ENCODE measurements at regions not wholly inside any gene's neighbourhood (a gene's known extent, or its start where the extent isn't known, plus 50 kb on each side); places are given as distances from the start of the nearest gene placed in this dataset.

DNA sequence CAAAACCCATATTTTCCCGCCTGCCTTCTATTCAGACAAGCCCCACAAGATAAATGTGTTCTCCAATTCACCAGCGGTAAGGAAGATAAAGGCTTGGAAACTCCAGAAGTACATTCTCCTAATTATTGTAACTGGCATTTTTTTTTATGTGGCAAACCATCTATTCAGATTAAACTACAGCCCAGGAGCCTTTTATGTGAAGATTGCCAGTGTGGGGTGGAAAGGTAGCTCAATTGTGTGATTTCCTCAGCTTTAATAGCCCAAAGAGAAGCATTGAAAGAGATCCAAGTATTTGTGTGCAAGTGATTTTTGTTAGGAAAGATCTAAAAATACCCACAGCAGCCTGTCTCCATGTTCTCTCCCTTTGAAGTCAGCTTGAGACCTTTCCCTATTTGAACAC lies 451.4 kb upstream of the CCL2 start:
- no peak overlapping the region for H3K9ac ChIP-seq (ENCODE audit: low read depth, low read length, poor library complexity, severe bottlenecking)
- no peaks in the 10 kb centered on the region for H3K36me3 ChIP-seq (ENCODE audit: insufficient read depth, low read length)
- no peaks in the 10 kb centered on the region for H4K20me1 ChIP-seq (ENCODE audit: insufficient read depth, low read length, poor library complexity, severe bottlenecking)
- H3F3A ChIP-seq (ENCODE audit: low read depth): no peaks in the 10 kb centered on the region
- no peak overlapping the region for H3K4me2 ChIP-seq (ENCODE audit: low read depth, low read length, poor library complexity, severe bottlenecking)
- no peaks in the 10 kb centered on the region for H3K79me2 ChIP-seq (ENCODE audit: insufficient read depth, low read length)
- no peaks in the 10 kb centered on the region for H3K4me1 ChIP-seq (ENCODE audit: insufficient read depth, low read length, poor library complexity, severe bottlenecking)
- TF ChIP-seq CTCF (conservative IDR thresholded peaks at IDR 0.05; ENCODE audit: low read length) (no peak), EZH2phosphoT487 (IDR thresholded peaks at IDR 0.05; ENCODE audit: borderline replicate concordance) (no peak)
- H3K4me3 ChIP-seq (ENCODE audit: low read length, poor library complexity, severe bottlenecking): no peak overlapping the region
- H3K9me3 ChIP-seq (ENCODE audit: insufficient read depth, low read depth, low read length): no peaks in the 10 kb centered on the region
- no peaks in the 10 kb centered on the region for H3K9me2 ChIP-seq (replicated peaks; ENCODE audit: low read depth, low read length)
- no peak overlapping the region for H2AFZ ChIP-seq (ENCODE audit: low read length)
- H3K27me3 ChIP-seq (ENCODE audit: insufficient read depth, low read length, poor library complexity, severe bottlenecking): no peaks in the 10 kb centered on the region

- Histone ChIP-seq H3K9me2 (replicated peaks; ENCODE audit: low read depth, low read length) (no peaks in the 10 kb centered on the region), H3K9me3 (ENCODE audit: insufficient read depth, low read depth, low read length) (no peaks in the 10 kb centered on the region)
These were observed 450.7 kb upstream of the CCL2 start for GRCh38 chr17:33804401-33804800.

DNA sequence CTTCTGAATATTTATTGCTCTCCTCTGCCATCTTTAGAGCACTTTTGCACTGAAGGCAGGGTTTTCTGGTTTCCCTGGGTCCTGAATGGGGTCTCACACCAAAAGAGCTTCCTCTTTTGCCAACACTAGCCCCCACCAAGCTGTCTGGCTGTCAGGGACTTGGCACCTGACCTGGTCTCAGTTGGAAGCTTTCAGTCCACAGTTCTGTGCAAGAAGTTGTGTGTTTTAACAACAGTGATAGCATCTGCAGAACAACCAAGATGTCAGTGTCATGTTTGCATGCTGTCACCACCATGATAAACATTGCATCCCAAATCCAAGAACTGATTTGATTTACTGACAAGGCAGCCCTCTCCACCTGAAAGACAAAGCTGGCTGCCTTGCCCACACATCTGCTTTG lies 448.5 kb upstream of the CCL2 start:
- no peak overlapping the region for H3K4me3 ChIP-seq (ENCODE audit: low read length, poor library complexity, severe bottlenecking)
- TF ChIP-seq EZH2phosphoT487 (IDR thresholded peaks at IDR 0.05; ENCODE audit: borderline replicate concordance): no peak
- no peak for TF ChIP-seq CTCF (conservative IDR thresholded peaks at IDR 0.05; ENCODE audit: low read length)
- no peaks in the 10 kb centered on the region for H3K9me2 ChIP-seq (replicated peaks; ENCODE audit: low read depth, low read length)
- no peak overlapping the region for H2AFZ ChIP-seq (ENCODE audit: low read length)
- H3K9ac ChIP-seq (ENCODE audit: low read depth, low read length, poor library complexity, severe bottlenecking): no peak overlapping the region
- H3K4me1 ChIP-seq (ENCODE audit: insufficient read depth, low read length, poor library complexity, severe bottlenecking): no peaks in the 10 kb centered on the region
- no peaks in the 10 kb centered on the region for H4K20me1 ChIP-seq (ENCODE audit: insufficient read depth, low read length, poor library complexity, severe bottlenecking)
- no peaks in the 10 kb centered on the region for H3K79me2 ChIP-seq (ENCODE audit: insufficient read depth, low read length)
- H3F3A ChIP-seq (ENCODE audit: low read depth): no peaks in the 10 kb centered on the region
- no peaks in the 10 kb centered on the region for H3K36me3 ChIP-seq (ENCODE audit: insufficient read depth, low read length)
- no peaks in the 10 kb centered on the region for H3K9me3 ChIP-seq (ENCODE audit: insufficient read depth, low read depth, low read length)
- no peak overlapping the region for H3K4me2 ChIP-seq (ENCODE audit: low read depth, low read length, poor library complexity, severe bottlenecking)
- H3K27me3 ChIP-seq (ENCODE audit: insufficient read depth, low read length, poor library complexity, severe bottlenecking): no peaks in the 10 kb centered on the region

More at GRCh38 chr17:33804401-33804800, 450.7 kb upstream of the CCL2 start:
- no peak overlapping the region for H3K9ac ChIP-seq (ENCODE audit: low read depth, low read length, poor library complexity, severe bottlenecking)
- H3K4me2 ChIP-seq (ENCODE audit: low read depth, low read length, poor library complexity, severe bottlenecking): no peak overlapping the region
- H3F3A ChIP-seq (ENCODE audit: low read depth): no peaks in the 10 kb centered on the region
- H4K20me1 ChIP-seq (ENCODE audit: insufficient read depth, low read length, poor library complexity, severe bottlenecking): no peaks in the 10 kb centered on the region
- no peak overlapping the region for H2AFZ ChIP-seq (ENCODE audit: low read length)
- TF ChIP-seq CTCF (conservative IDR thresholded peaks at IDR 0.05; ENCODE audit: low read length) (no peak), EZH2phosphoT487 (IDR thresholded peaks at IDR 0.05; ENCODE audit: borderline replicate concordance) (no peak)
- H3K79me2 ChIP-seq (ENCODE audit: insufficient read depth, low read length): no peaks in the 10 kb centered on the region
- H3K27me3 ChIP-seq (ENCODE audit: insufficient read depth, low read length, poor library complexity, severe bottlenecking): no peaks in the 10 kb centered on the region
- H3K4me1 ChIP-seq (ENCODE audit: insufficient read depth, low read length, poor library complexity, severe bottlenecking): no peaks in the 10 kb centered on the region
- H3K36me3 ChIP-seq (ENCODE audit: insufficient read depth, low read length): no peaks in the 10 kb centered on the region
- no peak overlapping the region for H3K4me3 ChIP-seq (ENCODE audit: low read length, poor library complexity, severe bottlenecking)

All from Loucy (cell line).